22Rv1 (cell line): ENCODE measurements at regions not wholly inside any gene's neighbourhood (a gene's known extent, or its start where the extent isn't known, plus 50 kb on each side); places are given as distances from the start of the nearest gene placed in this dataset.
"Not testable (repeated sequence)": the region's sequence is repeated elsewhere in the genome, so short reads cannot be mapped to it uniquely, and the experiment has no call there.

Experiments used
- ZFX ChIP-seq: fragments of 450-650 bp; IDR thresholded peaks from 2 replicates; pipeline ENCODE4 v1.6.1; 2017; ENCODE audit warnings: antibody characterized with exemption, borderline replicate concordance
- TF ChIP-seq, protein P1 (sequence below): fragments of 450-650 bp; IDR thresholded peaks from 2 replicates; pipeline ENCODE4 v1.5.1; 2017; ENCODE audit warnings: mild to moderate bottlenecking

DNA sequence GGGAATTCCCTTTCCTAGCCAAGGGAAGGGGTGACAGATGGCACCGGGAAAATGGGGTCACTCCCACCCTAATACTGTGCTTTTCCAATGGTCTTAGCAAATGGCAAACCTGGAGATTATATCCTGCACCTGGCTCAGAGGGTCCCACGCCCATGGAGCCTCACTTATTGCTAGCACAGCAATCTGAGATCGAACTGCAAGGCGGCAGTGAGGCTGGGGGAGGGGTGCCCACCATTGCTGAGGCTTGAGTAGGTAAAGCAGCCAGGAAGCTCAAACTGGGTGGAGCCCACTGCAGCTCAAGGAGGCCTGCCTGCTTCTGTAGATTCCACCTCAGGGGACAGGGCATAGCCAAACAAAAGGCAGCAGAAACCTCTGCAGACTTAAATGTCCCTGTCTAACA, 438.9 kb downstream of the TMEM182 start:
- TF ChIP-seq, protein P1, sequence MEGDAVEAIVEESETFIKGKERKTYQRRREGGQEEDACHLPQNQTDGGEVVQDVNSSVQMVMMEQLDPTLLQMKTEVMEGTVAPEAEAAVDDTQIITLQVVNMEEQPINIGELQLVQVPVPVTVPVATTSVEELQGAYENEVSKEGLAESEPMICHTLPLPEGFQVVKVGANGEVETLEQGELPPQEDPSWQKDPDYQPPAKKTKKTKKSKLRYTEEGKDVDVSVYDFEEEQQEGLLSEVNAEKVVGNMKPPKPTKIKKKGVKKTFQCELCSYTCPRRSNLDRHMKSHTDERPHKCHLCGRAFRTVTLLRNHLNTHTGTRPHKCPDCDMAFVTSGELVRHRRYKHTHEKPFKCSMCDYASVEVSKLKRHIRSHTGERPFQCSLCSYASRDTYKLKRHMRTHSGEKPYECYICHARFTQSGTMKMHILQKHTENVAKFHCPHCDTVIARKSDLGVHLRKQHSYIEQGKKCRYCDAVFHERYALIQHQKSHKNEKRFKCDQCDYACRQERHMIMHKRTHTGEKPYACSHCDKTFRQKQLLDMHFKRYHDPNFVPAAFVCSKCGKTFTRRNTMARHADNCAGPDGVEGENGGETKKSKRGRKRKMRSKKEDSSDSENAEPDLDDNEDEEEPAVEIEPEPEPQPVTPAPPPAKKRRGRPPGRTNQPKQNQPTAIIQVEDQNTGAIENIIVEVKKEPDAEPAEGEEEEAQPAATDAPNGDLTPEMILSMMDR = not testable (repeated sequence)
- TF ChIP-seq ZFX = not testable (repeated sequence)
